Astrocyte of the spinal cord (primary cell): ENCODE measurements at regions not wholly inside any gene's neighbourhood (a gene's known extent, or its start where the extent isn't known, plus 50 kb on each side); places are given as distances from the start of the nearest gene placed in this dataset.
"Not testable (repeated sequence)": the region's sequence is repeated elsewhere in the genome, so short reads cannot be mapped to it uniquely, and the experiment has no call there.

Experiments used
- DNase-seq: peaks from one replicate; pipeline ENCODE4 v3.0.0; 2011; ENCODE audit warnings: low read depth, low spot score
- H3K4me3 ChIP-seq: 2 replicates; pipeline ENCODE4 v1.5.1; 2011; ENCODE audit warnings: low read depth, mild to moderate bottlenecking, low read length, moderate library complexity
- CTCF ChIP-seq: IDR thresholded peaks from 2 replicates; pipeline ENCODE4 v1.5.1; 2012; ENCODE audit warnings: low read depth, mild to moderate bottlenecking, low read length, inconsistent platforms
- in situ Hi-C: cut with HindIII; loops from 2 replicates; pipeline ENCODE4 v1.10.0; 2017; ENCODE audit warnings: low sequenced_read_pairs

GRCh38 chr10:71086439-71087080, 125.8 kb upstream of the UNC5B start:
- in situ Hi-C loops = no loop called here
- no peak overlapping the region for H3K4me3 ChIP-seq
- TF ChIP-seq CTCF = no peak
- no peak for DNase-seq

- DNase-seq = no peak
- no peak overlapping the region for H3K4me3 ChIP-seq
- in situ Hi-C loops = no loop called here
- no peak for TF ChIP-seq CTCF
These were observed 124.7 kb upstream of the UNC5B start for GRCh38 chr10:71087622-71088021.

- H3K4me3 ChIP-seq = no peak overlapping the region
- peak; percentile 13 for DNase-seq
- TF ChIP-seq CTCF = no peak
- in situ Hi-C loops = no loop called here
These were observed 124.3 kb upstream of the UNC5B start for GRCh38 chr10:71088054-71088453.

GRCh38 chr10:71088578-71088977, 123.8 kb upstream of the UNC5B start:
- H3K4me3 ChIP-seq, DNase-seq, in situ Hi-C loops: not testable (repeated sequence)

GRCh38 chr10:71089162-71089561, 123.2 kb upstream of the UNC5B start:
- DNase-seq = no peak
- in situ Hi-C loops = no loop called here
- no peak overlapping the region for H3K4me3 ChIP-seq
- TF ChIP-seq CTCF = no peak

GRCh38 chr10:71090330-71090729, 122.0 kb upstream of the UNC5B start:
- in situ Hi-C loops = no loop called here
- no peak for DNase-seq
- no peak overlapping the region for H3K4me3 ChIP-seq
- no peak for TF ChIP-seq CTCF

- H3K4me3 ChIP-seq = no peak overlapping the region
- no peak for DNase-seq
- no peak for TF ChIP-seq CTCF
- in situ Hi-C loops = no loop called here
These were observed 121.6 kb upstream of the UNC5B start for GRCh38 chr10:71090801-71091200.
